GM12878 (cell line): ENCODE measurements at regions not wholly inside any gene's neighbourhood (a gene's known extent, or its start where the extent isn't known, plus 50 kb on each side); places are given as distances from the start of the nearest gene placed in this dataset.

Experiments
- ATAC-seq: fragments of 200-7000 bp; cut with Tn5 transposase; 3 replicates; pipeline ENCODE4 v1.9.1; 2020; ENCODE audit warnings: mild to moderate bottlenecking, moderate library complexity
- BruUV-seq: library from RNA; stranded (reverse); fragments of 400-500 nt; replicated peaks from 2 replicates; lab custom pipeline; 2021; lab: Mats Ljungman, UMichigan
- CTCF ChIA-PET: fragments of 300-600 bp; sonication (Branson Sonifier 250); formaldehyde crosslinking; extraction: SDS; loops from one replicate; lab custom pipeline; 2021; ENCODE audit warnings: inconsistent platforms; lab: Yijun Ruan, JAX
- POLR2A ChIA-PET: fragments of 350-600 bp; formaldehyde crosslinking; extraction: SDS; loops from one replicate; lab custom pipeline; 2021; ENCODE audit warnings: inconsistent platforms; lab: Charles Lee
- RAD21 ChIA-PET: fragments of 300-600 bp; sonication (Branson Sonifier 250); formaldehyde crosslinking; loops from one replicate; lab custom pipeline; 2023; ENCODE audit warnings: antibody characterized with exemption; ENCODE audit not compliant: unreplicated experiment; lab: Charles Lee
- SMC1A ChIA-PET: fragments of 300-600 bp; sonication (Branson Sonifier 250); formaldehyde crosslinking; loops from one replicate; lab custom pipeline; 2023; ENCODE audit not compliant: unreplicated experiment, uncharacterized antibody; lab: Charles Lee
- DNase-seq: peaks from one replicate; pipeline ENCODE4 v3.0.0-alpha.2; 2011; ENCODE audit warnings: low read depth, low spot score
- FAIRE-seq: peaks from 3 replicates; lab custom pipeline; 2011; peaks lifted over from hg19 to GRCh38; lab: Jason Lieb, UNC
- H2AFZ ChIP-seq: 2 replicates; pipeline ENCODE4 v1.6.0; 2011; ENCODE audit warnings: low read depth, low read length, control low read depth; ENCODE audit not compliant: control insufficient read depth
- H3K27ac ChIP-seq: 2 replicates; pipeline ENCODE4 v1.5.1; 2011; ENCODE audit warnings: control low read depth; ENCODE audit not compliant: control insufficient read depth, insufficient read depth
- H3K27me3 ChIP-seq, 2 experiments: replicated peaks in 1 of 2; 2 replicates each; pipeline versions ENCODE4 v1.6.0 to v1.6.1; 2011; ENCODE audit warnings: low read length in 1 of 2; ENCODE audit not compliant: control insufficient read depth in 2 of 2, insufficient read depth in 2 of 2
- H3K36me3 ChIP-seq, 2 experiments: 2 replicates each; pipeline ENCODE4 v1.5.1; 2011; ENCODE audit warnings: low read length in 1 of 2; ENCODE audit not compliant: control insufficient read depth in 2 of 2, insufficient read depth in 2 of 2
- H3K4me1 ChIP-seq: 2 replicates; pipeline ENCODE4 v1.6.1; 2011; ENCODE audit warnings: mild to moderate bottlenecking, low read length, moderate library complexity, mixed read lengths; ENCODE audit not compliant: control insufficient read depth, insufficient read depth
- H3K4me2 ChIP-seq: 2 replicates; pipeline ENCODE4 v1.6.0; 2011; ENCODE audit warnings: control low read depth; ENCODE audit not compliant: control insufficient read depth, insufficient read depth
- H3K4me3 ChIP-seq: fragments of 200-600 bp; sonication (generic); 2 replicates; pipeline ENCODE4 v1.5.1; 2016
- H3K79me2 ChIP-seq: 2 replicates; pipeline ENCODE4 v1.6.0; 2011; ENCODE audit warnings: low read length; ENCODE audit not compliant: control insufficient read depth, insufficient read depth
- H3K9ac ChIP-seq: 2 replicates; pipeline ENCODE4 v1.8.0; 2011; ENCODE audit warnings: low read length, control low read depth, mixed read lengths; ENCODE audit not compliant: control insufficient read depth, insufficient read depth
- H3K9me3 ChIP-seq: replicated peaks from 3 replicates; pipeline ENCODE4 v1.5.1; 2011; ENCODE audit warnings: mild to moderate bottlenecking, low read length; ENCODE audit not compliant: control insufficient read depth, insufficient read depth
- H4K20me1 ChIP-seq: 2 replicates; pipeline ENCODE4 v1.6.0; 2011; ENCODE audit not compliant: control insufficient read depth, insufficient read depth
- BACH1 ChIP-seq: fragments of 450-650 bp; IDR thresholded peaks from 2 replicates; pipeline ENCODE4 v1.6.1; 2017; ENCODE audit warnings: mild to moderate bottlenecking, borderline replicate concordance
- BHLHE40 ChIP-seq, 2 experiments: fragments of 450-650 bp in 1 of 2; IDR thresholded peaks; 2 replicates each; pipeline ENCODE4 v1.6.1; 2011 to 2017; ENCODE audit warnings: low read depth in 2 of 2, borderline replicate concordance in 1 of 2, improper control_type of control experiment in 1 of 2, low read length in 1 of 2, mild to moderate bottlenecking in 1 of 2
- CBFB ChIP-seq: IDR thresholded peaks from 2 replicates; pipeline ENCODE4 v1.6.1; 2016; ENCODE audit warnings: antibody characterized with exemption, low read depth
- CHD1 ChIP-seq: IDR thresholded peaks from 2 replicates; pipeline ENCODE4 v1.6.1; 2012; ENCODE audit warnings: low read depth, low read length, improper control_type of control experiment
- DPF2 ChIP-seq: fragments of 450-650 bp; IDR thresholded peaks from 2 replicates; pipeline ENCODE4 v1.6.1; 2017; ENCODE audit warnings: mild to moderate bottlenecking
- FOXK2 ChIP-seq: fragments of 450-650 bp; IDR thresholded peaks from 2 replicates; pipeline ENCODE4 v1.6.1; 2017; ENCODE audit warnings: mild to moderate bottlenecking, moderate library complexity
- GABPA ChIP-seq: IDR thresholded peaks from 2 replicates; pipeline ENCODE4 v1.6.1; 2014; ENCODE audit warnings: antibody characterized with exemption, low read depth, mild to moderate bottlenecking, inconsistent platforms
- HDAC6 ChIP-seq: fragments of 200-600 bp; sonication (generic); IDR thresholded peaks from one replicate; pipeline ENCODE4 v1.8.0; 2017; ENCODE audit warnings: antibody characterized with exemption; ENCODE audit not compliant: unreplicated experiment
- IKZF2 ChIP-seq, 2 experiments: fragments of 450-650 bp; IDR thresholded peaks; 2 replicates each; pipeline ENCODE4 v1.6.1; 2017; ENCODE audit warnings: mild to moderate bottlenecking in 2 of 2, moderate library complexity in 2 of 2
- JUND ChIP-seq: IDR thresholded peaks from 2 replicates; pipeline ENCODE4 v1.6.1; 2012; ENCODE audit warnings: low read depth, mild to moderate bottlenecking, low read length, improper control_type of control experiment, moderate library complexity
- MEF2A ChIP-seq: IDR thresholded peaks from 2 replicates; pipeline ENCODE4 v1.6.1; 2011; ENCODE audit warnings: low read depth, mild to moderate bottlenecking, low read length, moderate library complexity; ENCODE audit not compliant: insufficient read depth
- NFYB ChIP-seq: IDR thresholded peaks from 2 replicates; pipeline ENCODE4 v1.6.1; 2011; ENCODE audit warnings: low read depth, mild to moderate bottlenecking, low read length, improper control_type of control experiment, moderate library complexity; ENCODE audit not compliant: insufficient read depth
- RCOR1 ChIP-seq: conservative IDR thresholded peaks from 2 replicates; pipeline ENCODE4 v1.6.1; 2012; ENCODE audit warnings: low read depth, low read length, improper control_type of control experiment
- SIN3A ChIP-seq: IDR thresholded peaks from 2 replicates; pipeline ENCODE4 v1.6.1; 2012; ENCODE audit warnings: low read depth, low read length, improper control_type of control experiment
- SP1 ChIP-seq: IDR thresholded peaks from one replicate; pipeline ENCODE4 v1.6.1; 2011; ENCODE audit warnings: low read depth, low read length
- WGBS: methylation state at CpG from one replicate; pipeline ENCODE4 v1.1.6; 2016; ENCODE audit warnings: low lambda C conversion rate; ENCODE audit not compliant: insufficient replicate concordance, insufficient coverage; ENCODE audit errors: missing lambda C conversion rate; 5-methylcytosine and 5-hydroxymethylcytosine counted together
- in situ Hi-C: fragments of 300-500 bp; cut with MboI; formaldehyde crosslinking; loops from 9 replicates; pipeline ENCODE4 v1.14.3; 2018; ENCODE audit warnings: mixed read lengths
- intact Hi-C: fragments of 100-400 bp; cut with micrococcal nuclease; formaldehyde crosslinking; loops from one replicate; pipeline ENCODE4 v1.14.2; 2022; ENCODE audit not compliant: unreplicated experiment
- TF ChIP-seq, protein P1 (sequence below): IDR thresholded peaks from 2 replicates; pipeline ENCODE4 v1.6.1; 2011; ENCODE audit warnings: mild to moderate bottlenecking, low read depth, low read length, moderate library complexity; ENCODE audit not compliant: insufficient replicate concordance
- TF ChIP-seq, protein P2 (sequence below): IDR thresholded peaks from 2 replicates; pipeline ENCODE4 v1.6.1; 2012; ENCODE audit warnings: low read depth, low read length, improper control_type of control experiment
- TF ChIP-seq, protein P3 (sequence below): IDR thresholded peaks from 2 replicates; pipeline ENCODE4 v1.6.1; 2012; ENCODE audit warnings: low read depth, low read length, improper control_type of control experiment

DNA sequence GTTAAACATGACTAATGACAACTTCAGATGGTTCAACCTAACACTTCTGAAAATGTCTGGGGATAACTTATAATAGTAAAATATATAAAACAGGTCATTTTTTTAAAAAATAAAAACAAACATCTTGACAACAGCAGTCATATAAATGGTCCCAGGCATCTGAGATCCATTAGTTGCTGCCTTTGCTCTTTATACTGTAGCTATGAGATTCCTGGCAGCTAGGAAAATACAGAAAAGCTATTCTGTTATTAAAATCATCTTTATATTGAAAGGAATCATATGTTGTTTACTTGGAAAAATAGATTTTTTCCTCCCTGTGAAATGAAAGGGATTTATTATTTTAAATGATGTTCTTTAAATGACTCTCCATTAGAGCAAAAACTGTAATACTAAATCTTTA lies 55.7 kb upstream of the DEUP1 start:
- no peaks in the 10 kb centered on the region for H3K79me2 ChIP-seq
- no peak overlapping the region for H3K4me2 ChIP-seq
- H4K20me1 ChIP-seq: no peaks in the 10 kb centered on the region
- DNase-seq (no peak), ATAC-seq (no peak), FAIRE-seq (no peak)
- TF ChIP-seq RCOR1 (no peak), FOXK2 (no peak), CHD1 (no peak), GABPA (no peak), NFYB (no peak), MEF2A (no peak)
- H3K4me3 ChIP-seq: no peak overlapping the region
- no peak overlapping the region for H3K9ac ChIP-seq
- intact Hi-C loops (no loop called here), in situ Hi-C loops (no loop called here)
- ChIA-PET POLR2A (no interaction called here), SMC1A (interaction anchor here (1.1 kb wide), 1 partner anchor 39 kb away, joined by 3 read pairs; no protein-coding TSS in a partner anchor), RAD21 (no interaction called here), CTCF (no interaction called here)
- H3K27ac ChIP-seq: no peak overlapping the region
- H3K9me3 ChIP-seq: no peaks in the 10 kb centered on the region
- peaks cover 9% of the 10 kb centered on the region for H3K4me1 ChIP-seq
- BruUV-seq: no TSS peak
- no peak overlapping the region for H2AFZ ChIP-seq
- H3K36me3 ChIP-seq: no peaks in the 10 kb centered on the region
- H3K27me3 ChIP-seq: no peaks in the 10 kb centered on the region

DNA sequence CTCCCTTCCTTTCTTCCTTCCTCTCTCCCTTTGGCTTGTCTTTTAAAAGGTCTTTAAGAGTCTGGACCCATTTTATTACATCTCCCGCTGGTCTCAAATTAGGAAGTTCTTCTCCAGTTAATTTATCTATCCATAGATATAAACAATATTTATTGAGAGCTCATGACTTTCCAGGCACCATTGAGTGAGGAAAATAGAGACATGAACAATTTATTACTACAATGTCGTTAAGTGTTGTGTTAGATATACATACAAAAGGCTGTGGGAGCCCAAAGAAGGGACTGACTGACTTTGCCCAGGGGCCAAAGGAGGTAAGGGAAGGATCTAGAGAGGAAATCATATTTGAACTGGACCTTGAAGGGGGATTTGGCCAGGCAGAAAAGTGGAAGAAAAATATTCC lies 51.6 kb upstream of the DEUP1 start:
- Histone ChIP-seq H3K36me3 (no peaks in the 10 kb centered on the region), H3K4me3 (no peak overlapping the region), H3K27ac (no peak overlapping the region), H3K9ac (no peak overlapping the region), H3K27me3 (no peaks in the 10 kb centered on the region), H2AFZ (no peak overlapping the region), H3K9me3 (no peaks in the 10 kb centered on the region), H3K79me2 (no peaks in the 10 kb centered on the region), H3K4me2 (no peak overlapping the region; the same call in 1 of the 2 replicates), H4K20me1 (no peaks in the 10 kb centered on the region), H3K4me1 (peaks cover 18% of the 10 kb centered on the region)
- ChIA-PET SMC1A (no interaction called here), POLR2A (no interaction called here), CTCF (no interaction called here), RAD21 (no interaction called here)
- no TSS peak for BruUV-seq
- no peak for DNase-seq
- FAIRE-seq: no peak
- ATAC-seq: no peak
- 50% methylated on average over 2 of the region's 2 CpGs for WGBS
- intact Hi-C loops (no loop called here), in situ Hi-C loops (no loop called here)
- TF ChIP-seq BHLHE40 (IDR thresholded peaks at IDR 0.05; ENCODE audit: borderline replicate concordance in 1 of 2, low read depth in 2 of 2, low read length in 1 of 2) (no peak), HDAC6 (no peak), DPF2 (no peak), JUND (no peak), IKZF2 (IDR thresholded peaks at IDR 0.05) (no peak), CBFB (no peak), SIN3A (no peak), BACH1 (no peak), SP1 (no peak)
- TF ChIP-seq, protein P1, sequence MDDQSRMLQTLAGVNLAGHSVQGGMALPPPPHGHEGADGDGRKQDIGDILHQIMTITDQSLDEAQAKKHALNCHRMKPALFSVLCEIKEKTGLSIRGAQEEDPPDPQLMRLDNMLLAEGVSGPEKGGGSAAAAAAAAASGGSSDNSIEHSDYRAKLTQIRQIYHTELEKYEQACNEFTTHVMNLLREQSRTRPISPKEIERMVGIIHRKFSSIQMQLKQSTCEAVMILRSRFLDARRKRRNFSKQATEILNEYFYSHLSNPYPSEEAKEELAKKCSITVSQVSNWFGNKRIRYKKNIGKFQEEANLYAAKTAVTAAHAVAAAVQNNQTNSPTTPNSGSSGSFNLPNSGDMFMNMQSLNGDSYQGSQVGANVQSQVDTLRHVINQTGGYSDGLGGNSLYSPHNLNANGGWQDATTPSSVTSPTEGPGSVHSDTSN: no peak
- TF ChIP-seq, protein P2, sequence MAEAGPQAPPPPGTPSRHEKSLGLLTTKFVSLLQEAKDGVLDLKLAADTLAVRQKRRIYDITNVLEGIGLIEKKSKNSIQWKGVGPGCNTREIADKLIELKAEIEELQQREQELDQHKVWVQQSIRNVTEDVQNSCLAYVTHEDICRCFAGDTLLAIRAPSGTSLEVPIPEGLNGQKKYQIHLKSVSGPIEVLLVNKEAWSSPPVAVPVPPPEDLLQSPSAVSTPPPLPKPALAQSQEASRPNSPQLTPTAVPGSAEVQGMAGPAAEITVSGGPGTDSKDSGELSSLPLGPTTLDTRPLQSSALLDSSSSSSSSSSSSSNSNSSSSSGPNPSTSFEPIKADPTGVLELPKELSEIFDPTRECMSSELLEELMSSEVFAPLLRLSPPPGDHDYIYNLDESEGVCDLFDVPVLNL: no peak
- TF ChIP-seq, protein P3, sequence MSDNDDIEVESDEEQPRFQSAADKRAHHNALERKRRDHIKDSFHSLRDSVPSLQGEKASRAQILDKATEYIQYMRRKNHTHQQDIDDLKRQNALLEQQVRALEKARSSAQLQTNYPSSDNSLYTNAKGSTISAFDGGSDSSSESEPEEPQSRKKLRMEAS: no peak
